ENCODE measurements at regions not wholly inside any gene's neighbourhood (a gene's known extent, or its start where the extent isn't known, plus 50 kb on each side); places are given as distances from the start of the nearest gene placed in this dataset.

GRCh38 chr3:197368330-197368729 is 69.9 kb upstream of the DLG1 start:
- RAD21 ChIA-PET (ENCODE audit: unreplicated experiment), result no interaction called here
- CTCF ChIA-PET, result no interaction called here
- Histone ChIP-seq H3K36me3 (ENCODE audit: control insufficient read depth in 2 of 2, insufficient read depth in 2 of 2, low read length in 1 of 2) (no peaks in the 10 kb centered on the region), H3K4me3 (no peak overlapping the region), H3K4me1 (ENCODE audit: control insufficient read depth, insufficient read depth, low read length) (no peaks in the 10 kb centered on the region), H4K20me1 (ENCODE audit: control insufficient read depth, insufficient read depth) (no peaks in the 10 kb centered on the region), H3K79me2 (ENCODE audit: control insufficient read depth, insufficient read depth, low read length) (no peaks in the 10 kb centered on the region), H3K9ac (ENCODE audit: control insufficient read depth, insufficient read depth, low read length) (no peak overlapping the region), H3K4me2 (ENCODE audit: control insufficient read depth, insufficient read depth) (no peak overlapping the region), H3K27ac (ENCODE audit: control insufficient read depth, insufficient read depth) (no peak overlapping the region), H2AFZ (ENCODE audit: control insufficient read depth, low read depth, low read length) (no peak overlapping the region), H3K9me3 (replicated peaks; ENCODE audit: control insufficient read depth, insufficient read depth, low read length) (no peaks in the 10 kb centered on the region), H3K27me3 (replicated peaks in 1 of 2; ENCODE audit: control insufficient read depth in 2 of 2, insufficient read depth in 2 of 2, low read length in 1 of 2) (no peaks in the 10 kb centered on the region)
- WGBS (ENCODE audit: insufficient coverage, insufficient replicate concordance, low lambda C conversion rate, missing lambda C conversion rate), result 22% methylated on average over 4 of the region's 4 CpGs
- DNase-seq (ENCODE audit: low read depth, low spot score), result no peak
- no peak for FAIRE-seq
- no TSS peak for BruUV-seq (replicated peaks)
- SMC1A ChIA-PET (ENCODE audit: uncharacterized antibody, unreplicated experiment), result interaction anchor here (2.7 kb wide), 1 partner anchor 9 kb away, joined by 7 read pairs; no protein-coding TSS in a partner anchor
- POLR2A ChIA-PET, result interaction anchor here (0.8 kb wide), 1 partner anchor 26 kb away, joined by 3 read pairs; no protein-coding TSS in a partner anchor
- ATAC-seq, result no peak
- intact Hi-C loops (cut with micrococcal nuclease; ENCODE audit: unreplicated experiment) (no loop called here), in situ Hi-C loops (cut with MboI) (no loop called here)
- TF ChIP-seq SMAD5 (IDR thresholded peaks at IDR 0.05; ENCODE audit: low read depth) (no peak), RCOR1 (conservative IDR thresholded peaks at IDR 0.05; ENCODE audit: low read depth, low read length) (no peak), CHD4 (IDR thresholded peaks at IDR 0.05) (no peak)

GRCh38 chr3:197367081-197367780 is 68.8 kb upstream of the DLG1 start:
- H3K4me3 ChIP-seq, result no peak overlapping the region
- ChIA-PET RAD21 (ENCODE audit: unreplicated experiment) (interaction anchor here (0.8 kb wide), 1 partner anchor 232 kb away, joined by 5 read pairs; no protein-coding TSS in a partner anchor), CTCF (interaction anchor here (0.6 kb wide), 1 partner anchor 225 kb away, joined by 4 read pairs; no protein-coding TSS in a partner anchor), POLR2A (no interaction called here), SMC1A (ENCODE audit: uncharacterized antibody, unreplicated experiment) (interaction anchor here (2.7 kb wide), 1 partner anchor 10 kb away, joined by 7 read pairs; no protein-coding TSS in a partner anchor)
- WGBS (ENCODE audit: insufficient coverage, insufficient replicate concordance, low lambda C conversion rate, missing lambda C conversion rate), result 51% methylated on average over 13 of the region's 13 CpGs
- no peak overlapping the region for H3K9ac ChIP-seq (ENCODE audit: control insufficient read depth, insufficient read depth, low read length)
- DNase-seq (ENCODE audit: low read depth, low spot score), result no peak
- TF ChIP-seq PBX3 (IDR thresholded peaks at IDR 0.05; ENCODE audit: insufficient replicate concordance, low read depth, low read length) (no peak), POLR2AphosphoS5 (IDR thresholded peaks at IDR 0.05; ENCODE audit: low read length) (no peak), KLF5 (IDR thresholded peaks at IDR 0.05; ENCODE audit: partially characterized antibody) (no peak), NFXL1 (IDR thresholded peaks at IDR 0.05; ENCODE audit: borderline replicate concordance) (no peak), RAD21 (IDR thresholded peaks at IDR 0.05; ENCODE audit: insufficient read depth, low read depth, low read length) (no peak), TCF7 (IDR thresholded peaks at IDR 0.05; ENCODE audit: borderline replicate concordance) (no peak), SUZ12 (IDR thresholded peaks at IDR 0.05; ENCODE audit: unreplicated experiment) (no peak), CREB1 (IDR thresholded peaks at IDR 0.05; ENCODE audit: low read depth) (no peak), ZNF24 (IDR thresholded peaks at IDR 0.05) (no peak), BMI1 (IDR thresholded peaks at IDR 0.05; ENCODE audit: borderline replicate concordance) (no peak), ZNF207 (IDR thresholded peaks at IDR 0.05; ENCODE audit: borderline replicate concordance) (no peak)
- H4K20me1 ChIP-seq (ENCODE audit: control insufficient read depth, insufficient read depth), result no peaks in the 10 kb centered on the region
- no TSS peak for BruUV-seq (replicated peaks)
- intact Hi-C loops (cut with micrococcal nuclease; ENCODE audit: unreplicated experiment) (no loop called here), in situ Hi-C loops (cut with MboI) (no loop called here)
- H2AFZ ChIP-seq (ENCODE audit: control insufficient read depth, low read depth, low read length), result no peak overlapping the region
- no peak for ATAC-seq
- H3K27ac ChIP-seq (ENCODE audit: control insufficient read depth, insufficient read depth), result no peak overlapping the region
- no peaks in the 10 kb centered on the region for H3K9me3 ChIP-seq (replicated peaks; ENCODE audit: control insufficient read depth, insufficient read depth, low read length)
- H3K36me3 ChIP-seq (ENCODE audit: control insufficient read depth in 2 of 2, insufficient read depth in 2 of 2, low read length in 1 of 2), result no peaks in the 10 kb centered on the region
- H3K4me1 ChIP-seq (ENCODE audit: control insufficient read depth, insufficient read depth, low read length), result no peaks in the 10 kb centered on the region
- H3K4me2 ChIP-seq (ENCODE audit: control insufficient read depth, insufficient read depth), result no peak overlapping the region
- H3K27me3 ChIP-seq (replicated peaks in 1 of 2; ENCODE audit: control insufficient read depth in 2 of 2, insufficient read depth in 2 of 2, low read length in 1 of 2), result no peaks in the 10 kb centered on the region
- no peaks in the 10 kb centered on the region for H3K79me2 ChIP-seq (ENCODE audit: control insufficient read depth, insufficient read depth, low read length)
- FAIRE-seq, result no peak

Data from GM12878 (cell line).